Muscle of arm (tissue), 1 donor: ENCODE measurements at regions not wholly inside any gene's neighbourhood (a gene's known extent, or its start where the extent isn't known, plus 50 kb on each side); places are given as distances from the start of the nearest gene placed in this dataset.
"Not testable (repeated sequence)": the region's sequence is repeated elsewhere in the genome, so short reads cannot be mapped to it uniquely, and the experiment has no call there.

Source experiments
- DNase-seq: peaks from one replicate; pipeline ENCODE4 v3.0.0-alpha.2; 2013

DNA sequence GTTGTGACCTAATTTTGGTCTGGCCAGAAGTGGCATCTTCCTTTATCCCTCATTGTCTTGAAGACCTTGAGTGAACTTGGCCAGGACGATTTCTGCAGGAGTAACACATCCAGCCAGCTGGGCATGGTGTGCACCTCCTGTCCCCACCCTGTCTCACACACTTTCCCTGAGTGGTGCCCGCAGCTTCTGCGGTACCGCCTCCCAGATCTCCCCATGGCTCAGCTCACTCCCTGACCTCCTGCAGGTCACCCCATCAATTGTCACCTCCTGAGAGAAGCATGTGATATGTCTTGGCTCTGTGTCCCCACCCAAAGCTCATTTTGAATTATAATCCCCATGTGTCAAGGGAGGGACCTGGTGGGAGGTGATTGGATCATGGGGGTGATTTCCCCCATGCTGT lies 50.2 kb upstream of the TP53I11 start:
- DNase-seq = no peak

DNA sequence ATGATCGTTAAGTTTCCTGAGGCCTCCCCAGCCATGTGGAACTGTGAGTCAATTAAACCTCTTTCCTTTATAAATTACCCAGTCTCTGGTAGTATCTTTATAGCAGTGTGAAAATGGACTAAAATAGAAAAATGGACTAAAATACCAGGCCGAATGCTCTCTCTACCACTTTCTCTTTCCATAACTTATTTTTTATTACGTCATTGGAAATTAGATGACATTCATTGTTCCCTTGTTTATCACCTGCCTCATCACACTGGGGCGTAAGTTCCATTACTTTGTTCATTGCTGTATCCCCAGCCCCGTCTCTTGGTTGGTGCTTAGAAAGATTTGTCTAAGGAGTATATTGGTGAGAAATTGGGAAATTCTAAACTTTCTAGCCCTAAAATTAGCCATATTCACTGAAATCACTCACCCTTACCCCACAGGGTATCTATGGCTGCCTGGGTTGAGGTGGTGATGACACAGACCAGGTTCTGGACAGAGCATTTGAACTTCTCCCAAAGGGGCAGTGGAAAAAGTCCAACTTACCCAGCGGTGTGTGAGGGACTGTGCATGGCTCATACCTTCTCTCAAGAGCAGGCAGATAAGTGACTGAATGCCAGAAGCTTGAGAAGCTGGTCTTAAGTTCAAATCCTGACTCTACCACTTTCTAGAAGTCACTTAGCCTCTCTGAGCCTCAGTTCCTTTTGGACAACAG lies 50.9 kb upstream of the TP53I11 start:
- no peak for DNase-seq

DNA sequence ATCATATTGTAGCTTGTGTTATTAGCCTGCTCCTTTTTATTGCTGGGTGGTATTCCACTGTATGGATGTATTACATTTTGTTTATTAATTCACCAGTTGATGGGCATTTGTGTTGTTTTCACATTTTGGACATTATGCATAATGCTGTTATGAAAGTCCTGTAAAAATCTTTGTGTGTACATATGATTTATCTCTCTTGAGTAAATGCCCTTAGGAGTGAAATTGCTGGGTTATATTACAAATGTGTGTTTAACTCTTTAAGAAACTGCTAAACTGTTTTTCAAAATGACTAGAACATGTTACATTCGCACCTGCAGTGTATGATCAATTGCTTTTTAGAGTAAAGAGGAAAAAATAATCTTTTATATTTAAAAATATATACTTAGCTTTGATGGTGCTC lies 54.4 kb upstream of the TP53I11 start:
- no peak for DNase-seq

DNA sequence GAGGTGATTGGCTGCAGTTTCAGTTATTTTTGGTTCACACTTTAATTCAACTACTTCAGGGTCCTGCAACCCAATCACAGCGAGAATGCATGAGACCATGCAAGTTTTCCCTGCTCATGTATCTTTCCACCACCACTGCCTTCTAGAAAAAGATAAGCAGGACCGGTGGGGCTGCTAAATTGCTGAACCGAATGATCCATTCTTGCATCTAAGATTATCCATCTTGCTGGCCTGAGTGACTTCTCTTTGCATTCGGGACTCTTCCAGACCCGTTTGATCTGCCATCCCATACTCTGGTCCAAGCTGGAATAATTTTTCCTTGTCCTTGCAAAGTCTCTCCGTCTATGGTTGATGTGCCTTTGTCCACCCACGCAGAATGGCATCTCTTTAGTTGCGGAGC lies 56.3 kb upstream of the TP53I11 start:
- no peak for DNase-seq

DNA sequence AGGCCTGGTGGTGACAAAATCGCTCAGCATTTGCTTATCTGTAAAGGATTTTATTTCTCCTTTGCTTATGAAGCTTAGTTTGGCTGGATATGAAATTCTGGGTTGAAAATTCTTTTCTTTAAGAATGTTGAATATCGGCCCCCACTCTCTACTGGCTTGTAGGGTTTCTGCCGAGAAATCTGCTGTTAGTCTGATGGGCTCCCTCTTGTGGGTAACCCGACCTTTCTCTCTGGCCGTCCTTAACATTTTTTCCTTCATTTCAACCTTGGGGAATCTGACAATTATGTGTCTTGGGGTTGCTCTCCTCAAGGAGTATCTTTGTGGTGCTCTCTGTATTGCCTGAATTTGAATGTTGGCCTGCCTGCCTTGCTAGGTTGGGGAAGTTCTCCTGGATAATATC lies 65.3 kb upstream of the TP53I11 start:
- DNase-seq = not testable (repeated sequence)

DNA sequence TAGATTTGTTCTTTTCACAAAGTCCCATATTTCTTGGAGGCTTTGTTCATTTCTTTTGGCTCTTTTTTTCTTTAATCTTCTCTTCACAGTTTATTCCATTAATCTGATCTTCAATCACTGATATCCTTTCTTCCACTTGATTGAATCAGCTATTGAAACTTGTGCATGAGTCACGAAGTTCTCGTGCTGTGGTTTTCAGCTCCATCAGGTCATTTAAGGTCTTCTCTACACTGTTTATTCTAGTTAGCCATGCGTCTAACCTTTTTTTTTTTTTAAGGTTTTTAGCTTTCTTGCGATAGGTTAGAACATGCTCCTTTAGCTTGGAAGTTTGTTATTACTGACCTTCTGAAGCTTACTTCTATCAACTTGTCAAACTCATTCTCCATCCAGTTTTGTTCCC lies 65.8 kb upstream of the TP53I11 start:
- DNase-seq = not testable (repeated sequence)

DNA sequence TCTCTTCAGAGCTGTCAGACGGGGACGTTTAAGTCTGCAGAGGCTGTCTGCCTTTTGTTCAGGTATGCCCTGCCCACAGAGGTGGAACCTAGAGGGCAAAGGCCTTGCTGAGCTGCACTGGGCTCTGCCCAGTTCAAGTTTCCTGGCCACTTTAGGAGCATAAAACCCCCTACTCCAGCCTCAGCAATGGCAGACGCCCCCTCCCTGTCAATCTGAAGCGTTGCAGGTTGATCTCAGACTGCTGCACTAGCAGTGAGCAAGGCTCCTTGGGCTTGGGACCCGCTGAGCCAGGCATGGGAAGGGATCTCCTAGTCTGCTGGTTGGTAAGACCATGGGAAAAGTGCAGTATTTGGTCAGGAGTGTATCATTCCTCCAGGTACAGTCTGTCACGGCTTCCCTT lies 66.6 kb upstream of the TP53I11 start:
- DNase-seq = no peak

DNA sequence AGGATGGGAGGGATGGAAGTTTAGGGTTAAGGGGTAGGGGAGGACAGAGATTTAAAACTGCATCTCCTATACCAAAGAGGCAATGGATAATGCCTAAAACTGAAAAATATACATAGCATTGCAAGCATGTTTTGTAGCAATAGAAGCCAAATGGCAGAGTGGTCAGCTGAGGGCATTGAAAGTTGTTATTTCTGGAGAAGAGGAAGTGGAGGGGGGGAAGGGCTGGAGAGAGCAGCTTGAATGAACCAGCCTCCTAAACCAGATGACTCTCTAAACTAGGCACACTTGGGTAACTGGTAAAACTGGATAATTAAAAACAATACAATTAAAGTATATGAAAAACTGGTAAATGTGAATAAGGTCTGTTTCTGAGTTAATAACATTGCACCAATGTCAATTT lies 70.3 kb upstream of the TP53I11 start:
- no peak for DNase-seq

DNA sequence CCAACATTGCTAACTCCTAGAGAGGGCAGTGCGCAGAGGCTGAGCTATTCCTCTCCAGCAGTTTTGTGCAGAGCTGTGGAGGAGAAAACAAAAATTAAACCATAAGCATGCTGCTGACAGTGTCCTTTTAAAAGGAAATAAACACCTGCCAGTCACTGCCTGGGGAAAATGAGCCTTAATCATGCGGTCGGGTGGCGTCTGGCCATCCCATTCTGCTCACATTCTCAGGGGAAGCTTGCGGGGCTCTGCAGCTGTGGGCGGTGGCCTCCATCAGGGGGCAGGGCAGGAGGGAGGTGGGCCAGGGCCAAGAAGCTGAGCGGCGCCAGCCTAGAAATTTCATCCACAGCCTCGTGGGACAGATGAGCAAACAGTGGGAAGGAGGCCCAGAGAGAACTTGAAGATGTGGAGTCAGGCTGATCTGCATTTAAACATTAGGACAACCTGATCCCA lies 71.0 kb upstream of the TP53I11 start:
- peak; percentile 87 for DNase-seq

DNA sequence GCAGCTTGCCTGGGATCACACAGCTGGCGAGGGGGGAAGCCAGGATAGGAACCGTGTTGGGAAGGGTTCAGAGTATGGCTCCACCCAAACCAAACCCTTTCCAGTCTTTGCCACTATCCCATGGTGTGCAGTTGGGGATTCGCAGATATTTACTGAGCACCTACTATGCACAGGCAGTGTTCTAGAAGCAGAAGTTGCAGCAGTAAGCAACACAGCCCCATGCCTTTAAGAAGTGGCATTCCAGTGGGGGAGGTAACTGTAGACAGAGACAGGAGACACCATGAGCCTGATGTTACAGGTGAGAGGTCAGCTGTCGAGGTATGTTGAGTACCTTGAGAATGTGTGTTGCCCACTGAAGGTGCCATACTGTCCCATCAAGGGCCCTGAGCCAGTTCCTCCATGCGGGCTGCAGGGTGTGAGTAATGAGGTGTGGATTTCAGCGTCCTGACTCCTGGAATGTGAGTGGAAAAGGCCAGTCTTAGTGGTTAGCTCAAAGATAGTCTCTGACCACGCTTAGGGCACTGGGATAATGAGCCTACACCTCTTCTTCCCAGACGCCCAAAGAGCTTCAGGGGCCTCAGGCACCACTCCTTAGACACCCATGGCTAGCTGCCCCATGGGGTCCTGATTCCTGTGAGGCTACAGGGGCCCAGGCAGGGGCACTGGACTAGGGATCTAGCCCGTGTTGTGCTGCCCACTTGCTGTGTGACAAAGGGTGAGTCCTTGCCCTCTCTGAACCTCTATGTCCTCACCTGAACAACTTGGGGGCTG lies 71.8 kb upstream of the TP53I11 start:
- DNase-seq = no peak

DNA sequence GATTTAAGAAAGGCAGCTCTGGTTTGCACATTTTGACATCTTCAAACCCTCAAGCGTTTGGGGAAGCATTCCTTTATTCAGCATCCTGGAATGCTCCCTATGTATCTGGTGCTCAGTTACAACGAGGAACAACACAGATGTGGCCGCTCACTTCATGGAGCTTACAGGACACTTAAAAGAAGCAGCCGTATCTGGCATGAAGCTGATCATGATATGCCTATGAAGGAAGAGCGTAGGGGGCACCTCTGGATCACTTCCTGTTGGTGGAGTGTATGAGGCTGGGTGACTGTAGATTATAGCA lies 72.3 kb upstream of the TP53I11 start:
- no peak for DNase-seq

DNA sequence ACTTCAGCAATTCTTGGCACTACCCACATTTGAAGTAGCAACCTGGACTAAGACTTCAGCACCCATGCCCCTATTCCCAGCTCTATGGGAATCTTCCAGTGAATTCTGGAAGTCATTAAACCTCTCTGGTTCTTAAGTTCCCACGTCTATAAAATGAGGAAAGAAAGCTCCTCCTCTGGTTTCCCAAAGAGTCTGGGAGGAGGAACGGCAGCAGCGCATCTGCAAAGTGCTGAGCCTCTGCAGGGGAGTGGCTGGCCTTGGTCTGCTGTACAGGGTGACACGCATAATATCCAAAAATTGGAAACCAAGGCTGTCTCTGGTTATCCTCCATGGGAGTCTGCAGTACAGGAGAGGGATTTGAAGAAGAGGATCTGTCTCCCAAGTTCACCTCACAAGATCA lies 73.6 kb upstream of the TP53I11 start:
- DNase-seq = no peak

DNA sequence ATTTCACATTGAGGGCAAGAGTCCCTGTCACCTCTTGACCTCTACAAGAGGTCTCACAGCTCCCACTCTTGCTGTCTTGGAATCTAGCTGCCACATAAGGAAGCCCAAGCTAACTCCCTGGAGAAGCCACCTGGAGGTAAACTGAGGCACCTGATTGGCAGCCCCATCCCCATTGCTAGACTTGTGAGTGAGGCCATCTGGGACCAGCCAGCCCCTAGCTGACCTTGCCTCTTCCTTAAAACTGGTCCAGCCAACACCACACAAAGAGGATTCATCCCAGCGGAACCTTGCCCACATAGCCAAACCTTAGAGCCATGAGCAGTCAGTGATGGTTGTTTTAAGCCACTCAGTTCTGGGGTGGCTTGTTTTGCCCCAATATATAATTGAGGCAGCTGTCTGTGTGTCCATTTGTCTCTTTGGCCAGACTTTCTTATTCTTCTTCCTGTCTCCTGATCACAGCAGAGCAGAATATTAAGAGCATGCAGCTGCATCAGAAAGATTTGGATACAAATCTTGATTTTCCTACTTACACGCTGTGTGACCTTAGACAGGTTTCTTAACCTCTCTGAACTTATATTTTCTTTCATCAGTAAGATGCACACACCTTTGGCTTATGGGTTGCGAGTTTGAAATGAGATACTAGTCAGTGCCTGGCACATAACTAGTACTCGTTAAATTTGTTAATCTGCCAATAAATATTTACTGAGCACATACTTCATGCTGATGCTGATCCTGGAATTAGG lies 74.3 kb upstream of the TP53I11 start:
- DNase-seq = no peak

DNA sequence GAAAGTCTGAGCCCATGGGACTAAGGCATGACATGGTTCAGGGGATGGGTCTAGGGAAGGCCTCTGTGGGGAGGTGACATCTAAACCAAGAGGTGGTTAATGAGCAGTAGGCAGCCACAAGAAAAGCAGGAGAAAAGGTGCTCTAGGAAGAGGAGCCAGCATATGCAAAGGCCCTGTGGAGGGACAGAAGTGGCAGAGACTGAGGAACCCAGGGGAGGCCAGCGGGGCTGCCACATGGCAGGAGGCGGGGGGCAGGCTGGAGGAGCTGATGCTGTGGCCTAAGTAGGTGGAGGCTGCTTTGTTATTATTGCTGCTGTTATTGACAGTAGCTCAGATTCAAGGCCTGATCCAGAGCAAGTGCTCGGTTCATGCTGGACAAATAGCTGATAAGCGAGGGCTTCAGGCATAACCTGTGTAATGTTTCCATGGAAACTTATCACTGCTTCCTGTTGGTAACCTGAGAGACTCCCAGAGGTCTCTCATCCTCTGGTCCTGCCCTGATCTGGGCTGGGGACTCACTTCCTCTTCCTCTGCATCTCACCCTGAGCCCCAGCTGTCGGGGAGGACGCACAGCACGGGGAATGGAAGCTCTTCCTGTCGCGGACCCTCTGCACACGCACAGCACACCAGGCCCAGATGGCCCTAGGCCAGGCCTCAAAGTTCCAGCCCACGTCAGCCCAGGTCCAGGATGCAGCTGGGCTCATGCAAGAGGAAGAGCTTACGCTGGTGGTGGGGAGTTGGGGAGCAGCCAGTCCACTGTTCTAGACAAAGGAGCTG lies 75.2 kb upstream of the TP53I11 start:
- DNase-seq = peak; percentile 85

DNA sequence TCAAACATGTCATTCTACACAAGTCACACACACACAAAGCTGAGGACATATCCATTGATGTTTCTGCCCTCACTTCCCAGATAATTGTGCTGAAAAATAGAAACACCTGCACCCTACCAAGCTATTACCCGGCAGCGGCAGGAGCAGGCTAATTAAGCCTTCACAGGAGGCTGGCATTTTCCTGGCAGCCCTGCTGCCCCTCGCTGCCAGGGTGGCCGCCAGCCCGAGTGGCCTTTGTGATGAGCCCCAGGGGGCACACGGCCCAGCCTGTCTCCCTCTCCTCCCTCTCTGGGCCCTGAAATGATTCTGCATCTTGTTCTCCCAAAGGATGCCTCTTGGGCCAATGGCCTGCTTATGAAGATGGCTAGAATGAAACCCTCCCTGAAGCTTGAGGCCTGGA lies 76.2 kb upstream of the TP53I11 start:
- no peak for DNase-seq

DNA sequence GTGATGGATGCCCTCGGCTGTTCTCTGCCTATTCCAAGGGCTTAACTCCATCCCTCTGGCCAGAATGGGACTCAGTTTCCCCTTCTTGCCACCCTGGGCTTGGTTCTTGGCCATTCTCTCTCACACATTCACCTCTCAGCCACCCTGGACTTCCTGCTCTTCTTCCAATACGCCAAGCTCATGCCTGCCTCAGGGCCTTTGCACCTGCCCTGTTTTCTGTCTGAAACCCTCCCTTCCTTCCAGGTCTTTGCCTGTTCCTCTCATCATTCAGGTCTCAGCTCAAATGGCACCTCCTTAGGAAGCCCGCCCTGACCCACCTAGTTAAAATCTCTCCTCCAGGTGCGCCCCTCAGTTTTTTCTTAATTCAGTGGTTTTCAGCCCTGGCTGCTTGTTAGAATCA lies 76.6 kb upstream of the TP53I11 start:
- no peak for DNase-seq

DNA sequence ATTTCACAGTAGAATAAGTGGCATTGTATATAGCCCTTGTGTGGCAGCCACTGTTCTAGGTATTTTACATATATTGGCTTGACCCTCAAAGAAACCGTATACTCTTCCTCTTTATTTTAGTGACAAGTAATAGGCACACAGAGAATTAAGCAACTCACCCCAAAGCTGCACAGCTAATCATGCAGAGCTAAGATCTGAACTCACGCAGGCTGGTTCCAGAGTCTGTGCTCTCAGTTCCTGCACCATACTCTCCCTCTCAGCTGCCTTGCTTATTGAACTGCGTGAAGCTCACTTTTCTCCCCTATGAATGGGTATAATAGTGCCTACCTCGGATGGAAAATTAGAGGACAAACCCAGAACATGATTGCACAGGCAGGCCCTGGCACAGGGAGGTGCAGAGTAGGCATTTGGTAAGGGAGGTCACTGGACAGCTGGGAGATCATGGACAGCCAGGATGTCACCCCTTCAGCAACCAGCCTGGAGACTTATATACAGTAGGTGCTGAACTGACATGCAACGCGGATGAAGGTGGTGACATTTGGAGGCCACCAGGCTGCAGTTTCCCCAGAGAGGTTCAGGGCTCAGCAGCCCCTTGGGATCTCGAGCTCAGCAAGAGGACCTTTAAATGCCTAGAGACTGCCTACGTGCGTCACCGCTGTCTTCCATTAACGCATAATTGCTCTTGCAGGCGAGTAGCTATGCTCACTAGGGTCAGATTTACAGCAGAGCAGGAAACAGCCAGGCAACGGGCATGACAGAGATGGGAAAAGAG lies 78.4 kb upstream of the TP53I11 start:
- no peak for DNase-seq

DNA sequence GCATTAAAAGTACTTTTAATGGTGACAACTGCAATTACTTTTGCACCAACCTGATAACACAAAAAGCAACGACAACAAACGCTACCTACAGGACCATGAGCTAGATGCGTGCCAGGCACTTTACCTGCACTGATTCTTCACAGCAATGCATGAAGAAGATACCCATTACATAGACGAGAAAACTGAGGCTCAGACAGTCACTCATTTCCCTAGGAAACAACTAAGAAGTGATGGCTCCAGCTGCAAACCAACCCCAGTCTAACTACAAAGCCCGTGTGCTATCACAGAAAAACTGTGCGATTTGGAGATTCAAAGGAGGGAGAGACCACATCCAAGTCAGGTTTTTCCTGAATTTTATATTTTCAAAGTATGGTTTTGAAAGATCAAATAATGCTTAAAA lies 80.1 kb upstream of the TP53I11 start:
- DNase-seq = no peak

DNA sequence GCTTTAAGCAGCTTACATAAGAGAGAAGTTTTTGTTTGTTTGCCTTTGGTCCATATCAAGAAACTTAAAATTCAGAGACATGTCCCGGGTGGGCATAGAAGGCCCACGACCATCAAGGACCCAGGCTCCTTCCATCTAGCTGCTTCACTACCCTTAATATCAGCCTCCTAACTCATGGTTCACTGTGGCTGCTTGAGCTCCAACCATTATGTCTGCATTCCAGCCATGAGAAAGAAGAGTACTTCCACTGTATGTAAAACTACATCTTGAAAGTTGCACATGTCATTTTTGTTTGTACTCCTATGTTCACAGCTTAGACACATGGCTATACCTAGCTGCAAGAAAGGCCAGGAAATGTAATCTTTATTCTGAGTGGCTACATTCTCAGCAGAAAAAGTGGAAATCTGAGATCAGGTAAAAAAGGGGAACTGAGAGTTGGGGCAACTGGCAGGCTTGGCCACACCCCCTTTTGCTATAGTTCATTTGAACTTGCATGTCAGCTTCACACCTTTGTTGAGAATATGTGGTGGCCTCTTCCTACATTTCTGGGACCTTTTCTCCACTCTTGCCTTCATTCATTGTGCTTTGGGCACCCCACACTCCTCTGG lies 81.3 kb upstream of the TP53I11 start:
- no peak for DNase-seq

DNA sequence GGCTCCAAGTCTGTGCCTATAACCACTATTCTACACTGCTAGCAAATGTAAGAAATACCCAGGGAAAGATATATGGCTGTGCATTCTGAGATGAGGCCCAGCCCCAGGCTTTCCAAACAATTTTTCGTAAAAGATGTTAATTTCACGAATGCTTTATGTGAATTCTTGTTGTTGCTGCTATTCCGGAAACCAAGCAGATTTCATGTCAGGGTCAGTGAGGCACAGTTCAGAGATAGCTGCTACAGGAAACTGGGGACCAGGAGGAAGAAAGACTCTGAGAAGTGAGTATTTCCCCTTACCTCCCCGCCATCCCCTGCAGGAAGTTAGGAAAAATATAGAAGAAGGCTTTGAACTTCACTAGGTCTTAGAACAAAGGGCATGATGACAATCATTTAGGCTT lies 84.7 kb upstream of the TP53I11 start:
- no peak for DNase-seq

DNA sequence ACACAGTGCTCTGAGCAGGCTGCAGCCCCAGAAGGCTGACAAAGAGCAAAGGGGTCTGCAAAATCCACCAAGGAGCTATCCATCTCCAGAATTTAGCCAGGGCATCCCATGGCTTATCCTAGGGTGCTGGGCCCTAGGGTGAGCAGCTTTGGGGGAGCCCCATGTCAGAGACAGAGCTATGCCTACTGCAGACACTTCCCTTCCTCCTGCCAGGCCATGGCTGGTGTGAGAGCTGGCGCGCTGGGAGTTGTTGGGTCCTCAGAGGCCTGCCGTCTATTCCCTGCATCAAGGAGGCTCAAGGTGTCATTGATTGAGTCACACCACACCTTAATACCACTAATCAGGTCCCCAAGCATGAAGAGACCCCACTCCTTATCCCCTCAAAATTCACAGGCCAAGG lies 85.3 kb upstream of the TP53I11 start:
- no peak for DNase-seq
